RPMI8226 (cell line): ENCODE measurements at regions not wholly inside any gene's neighbourhood (a gene's known extent, or its start where the extent isn't known, plus 50 kb on each side); places are given as distances from the start of the nearest gene placed in this dataset.

Experiments used
- DNase-seq: peaks from one replicate; pipeline ENCODE4 v3.0.0-alpha.2; 2015

GRCh38 chr15:47552978-47553608 is 164.2 kb upstream of the SEMA6D start:
- DNase-seq: no peak

- DNase-seq: no peak
Observed at GRCh38 chr15:47553947-47554346, 163.4 kb upstream of the SEMA6D start.

GRCh38 chr15:47561102-47561501 is 156.2 kb upstream of the SEMA6D start:
- DNase-seq: no peak

- no peak for DNase-seq
Observed at GRCh38 chr15:47565949-47566348, 151.4 kb upstream of the SEMA6D start.

- no peak for DNase-seq
Observed at GRCh38 chr15:47566610-47567009, 150.7 kb upstream of the SEMA6D start.

- DNase-seq: no peak
Observed at GRCh38 chr15:47568030-47568429, 149.3 kb upstream of the SEMA6D start.

GRCh38 chr15:47570044-47570443 is 147.3 kb upstream of the SEMA6D start:
- no peak for DNase-seq

- DNase-seq: no peak
Observed at GRCh38 chr15:47570451-47570850, 146.9 kb upstream of the SEMA6D start.

- DNase-seq: no peak
Observed at GRCh38 chr15:47570881-47571640, 146.2 kb upstream of the SEMA6D start.

GRCh38 chr15:47573673-47574072 is 143.6 kb upstream of the SEMA6D start:
- no peak for DNase-seq

- DNase-seq: no peak
Observed at GRCh38 chr15:47577000-47577399, 140.3 kb upstream of the SEMA6D start.

GRCh38 chr15:47577461-47577860 is 139.8 kb upstream of the SEMA6D start:
- no peak for DNase-seq

GRCh38 chr15:47582233-47582632 is 135.1 kb upstream of the SEMA6D start:
- no peak for DNase-seq

GRCh38 chr15:47584316-47584715 is 133.0 kb upstream of the SEMA6D start:
- no peak for DNase-seq

- DNase-seq: no peak
Observed at GRCh38 chr15:47586653-47587224, 130.6 kb upstream of the SEMA6D start.

GRCh38 chr15:47587940-47588802 is 129.1 kb upstream of the SEMA6D start:
- DNase-seq: no peak

GRCh38 chr15:47588958-47589357 is 128.3 kb upstream of the SEMA6D start:
- no peak for DNase-seq

GRCh38 chr15:47598996-47599395 is 118.3 kb upstream of the SEMA6D start:
- no peak for DNase-seq

GRCh38 chr15:47599806-47600205 is 117.5 kb upstream of the SEMA6D start:
- DNase-seq: no peak

- no peak for DNase-seq
Observed at GRCh38 chr15:47602121-47602520, 115.2 kb upstream of the SEMA6D start.

- DNase-seq: no peak
Observed at GRCh38 chr15:47603026-47603425, 114.3 kb upstream of the SEMA6D start.

- DNase-seq: no peak
Observed at GRCh38 chr15:47607695-47608094, 109.6 kb upstream of the SEMA6D start.

GRCh38 chr15:47609693-47610092 is 107.6 kb upstream of the SEMA6D start:
- DNase-seq: no peak
